Liver (tissue), 8 donors: ENCODE measurements at regions not wholly inside any gene's neighbourhood (a gene's known extent, or its start where the extent isn't known, plus 50 kb on each side); places are given as distances from the start of the nearest gene placed in this dataset.

Source experiments
- DNase-seq: peaks from one replicate; pipeline ENCODE4 v3.0.0-alpha.2; 2017; ENCODE audit warnings: low spot score
- H3K27ac ChIP-seq, 2 donors: one replicate each; pipeline ENCODE4 v1.7.0; 2013; ENCODE audit warnings: inconsistent platforms in 2 of 2, low read length in 2 of 2, control low read depth in 1 of 2, low read depth in 1 of 2, mild to moderate bottlenecking in 1 of 2
- H3K27me3 ChIP-seq, 4 donors: one replicate each; pipeline versions ENCODE4 v1.6.1 to v1.7.0; 2013; ENCODE audit warnings: low read length in 3 of 4, inconsistent platforms in 1 of 4, mild to moderate bottlenecking in 1 of 4, moderate library complexity in 1 of 4; ENCODE audit not compliant: control insufficient read depth in 4 of 4, insufficient read depth in 4 of 4
- H3K36me3 ChIP-seq, 4 donors: one replicate each; pipeline versions ENCODE4 v1.6.1 to v1.7.0; 2013; ENCODE audit warnings: low read length in 3 of 4, mild to moderate bottlenecking in 3 of 4, low read depth in 1 of 4, moderate library complexity in 1 of 4; ENCODE audit not compliant: control insufficient read depth in 4 of 4, insufficient read depth in 3 of 4
- H3K4me1 ChIP-seq, 4 donors: one replicate each; pipeline versions ENCODE4 v1.6.1 to v1.7.0; 2013; ENCODE audit warnings: low read length in 3 of 4, mild to moderate bottlenecking in 3 of 4, moderate library complexity in 1 of 4; ENCODE audit not compliant: control insufficient read depth in 4 of 4, insufficient read depth in 4 of 4
- H3K4me3 ChIP-seq, 3 donors: one replicate each; pipeline versions ENCODE4 v1.6.1 to v1.7.0; 2013; ENCODE audit warnings: low read length in 3 of 3, control low read depth in 1 of 3, low read depth in 1 of 3, mild to moderate bottlenecking in 1 of 3
- H3K9ac ChIP-seq, 2 donors: one replicate each; pipeline ENCODE4 v1.7.0; 2013; ENCODE audit warnings: low read length in 2 of 2, mild to moderate bottlenecking in 2 of 2, moderate library complexity in 2 of 2, control low read depth in 1 of 2, low read depth in 1 of 2
- H3K9me3 ChIP-seq, 4 donors: one replicate each; pipeline versions ENCODE4 v1.6.1 to v1.7.0; 2013; ENCODE audit warnings: low read length in 3 of 4; ENCODE audit not compliant: control insufficient read depth in 4 of 4
- ATF3 ChIP-seq: IDR thresholded peaks from 2 replicates; pipeline ENCODE4 v1.6.1; 2016; ENCODE audit warnings: antibody characterized with exemption
- CTCF ChIP-seq: fragments of 150-350 bp; IDR thresholded peaks from 2 replicates; pipeline ENCODE4 v1.5.1; 2017; ENCODE audit warnings: improper control_type of control experiment, low read depth, low read length; ENCODE audit not compliant: missing input control
- EGR1 ChIP-seq, 2 donors: IDR thresholded peaks; 2 replicates each; pipeline ENCODE4 v1.6.1; 2016 to 2018; ENCODE audit warnings: antibody characterized with exemption in 2 of 2, low read depth in 2 of 2
- FOXA1 ChIP-seq: IDR thresholded peaks from 2 replicates; pipeline ENCODE4 v1.6.1; 2016; ENCODE audit warnings: antibody characterized with exemption
- FOXA2 ChIP-seq: IDR thresholded peaks from 2 replicates; pipeline ENCODE4 v1.6.1; 2016; ENCODE audit warnings: antibody characterized with exemption
- GABPA ChIP-seq, 2 donors: IDR thresholded peaks in 1 of 2; conservative IDR thresholded peaks in 1 of 2; 2 replicates each; pipeline ENCODE4 v1.6.1; 2016; ENCODE audit warnings: antibody characterized with exemption in 2 of 2, mild to moderate bottlenecking in 1 of 2, moderate library complexity in 1 of 2
- HNF4A ChIP-seq, 2 donors: conservative IDR thresholded peaks; 2 replicates each; pipeline ENCODE4 v1.6.1; 2016; ENCODE audit warnings: antibody characterized with exemption in 2 of 2, mild to moderate bottlenecking in 2 of 2
- JUND ChIP-seq, 2 donors: IDR thresholded peaks; 2 replicates each; pipeline ENCODE4 v1.6.1; 2016; ENCODE audit warnings: antibody characterized with exemption in 2 of 2
- MAX ChIP-seq: IDR thresholded peaks from 2 replicates; pipeline ENCODE4 v1.6.1; 2016; ENCODE audit warnings: antibody characterized with exemption
- NR2F2 ChIP-seq: IDR thresholded peaks from 2 replicates; pipeline ENCODE4 v1.6.1; 2016; ENCODE audit warnings: antibody characterized with exemption
- RAD21 ChIP-seq, 2 donors: IDR thresholded peaks; 2 replicates each; pipeline ENCODE4 v1.6.1; 2016; ENCODE audit warnings: antibody characterized with exemption in 2 of 2, mild to moderate bottlenecking in 2 of 2
- REST ChIP-seq: IDR thresholded peaks from 2 replicates; pipeline ENCODE4 v1.6.1; 2016; ENCODE audit warnings: antibody characterized with exemption, mild to moderate bottlenecking
- RXRA ChIP-seq, 2 donors: IDR thresholded peaks; 2 replicates each; pipeline ENCODE4 v1.6.1; 2017 to 2018; ENCODE audit warnings: antibody characterized with exemption in 2 of 2, mild to moderate bottlenecking in 1 of 2
- SP1 ChIP-seq: IDR thresholded peaks from 2 replicates; pipeline ENCODE4 v1.6.1; 2018; ENCODE audit warnings: antibody characterized with exemption, mild to moderate bottlenecking
- TAF1 ChIP-seq: conservative IDR thresholded peaks from 2 replicates; pipeline ENCODE4 v1.6.1; 2016; ENCODE audit warnings: antibody characterized with exemption, mild to moderate bottlenecking
- YY1 ChIP-seq: IDR thresholded peaks from 2 replicates; pipeline ENCODE4 v1.6.1; 2016; ENCODE audit warnings: antibody characterized with exemption, mild to moderate bottlenecking
- ZBTB33 ChIP-seq: IDR thresholded peaks from 2 replicates; pipeline ENCODE4 v1.6.1; 2016; ENCODE audit warnings: antibody characterized with exemption
- WGBS: extraction: QIAGEN DNeasy Blood & Tissue Kit; methylation state at CpG from one replicate; pipeline ENCODE4 v1.1.7; 2013; 5-methylcytosine and 5-hydroxymethylcytosine counted together
- donor health status: healthy.
- donor health status: healthy.
- donor health status: healthy.
- donor health status: healthy.
- donor health status: healthy.

GRCh38 chr6:150712505-150713252 is 113.0 kb downstream of the PLEKHG1 start:
- WGBS, result 87% methylated on average over 7 of the region's 7 CpGs
- no peaks in the 10 kb centered on the region for H3K27me3 ChIP-seq

More at GRCh38 chr6:150712505-150713252, 113.0 kb downstream of the PLEKHG1 start:
- Histone ChIP-seq H3K9me3 (no peaks in the 10 kb centered on the region), H3K36me3 (no peaks in the 10 kb centered on the region), H3K9ac (no peak overlapping the region), H3K4me1 (peaks cover 0 to 20% (median 8%) of the 10 kb centered on the region in 4 donors), H3K4me3 (no peak overlapping the region), H3K27ac (no peak overlapping the region)
- TF ChIP-seq JUND (IDR thresholded peaks at IDR 0.05) (no peak), RAD21 (IDR thresholded peaks at IDR 0.05) (no peak), YY1 (no peak), ZBTB33 (no peak), MAX (no peak), ATF3 (no peak), EGR1 (IDR thresholded peaks at IDR 0.05; ENCODE audit: low read depth in 2 of 2) (no peak), GABPA (IDR thresholded peaks at IDR 0.05 in 1 of 2, conservative IDR thresholded peaks at IDR 0.05 in 1 of 2) (no peak), NR2F2 (no peak), RXRA (IDR thresholded peaks at IDR 0.05) (no peak), TAF1 (no peak), REST (no peak), FOXA2 (no peak), FOXA1 (no peak), CTCF (no peak), SP1 (no peak), HNF4A (conservative IDR thresholded peaks at IDR 0.05) (no peak)
- no peak for DNase-seq
